ENCODE measurements at regions not wholly inside any gene's neighbourhood (a gene's known extent, or its start where the extent isn't known, plus 50 kb on each side); places are given as distances from the start of the nearest gene placed in this dataset.
"Not testable (repeated sequence)": the region's sequence is repeated elsewhere in the genome, so short reads cannot be mapped to it uniquely, and the experiment has no call there.

- not testable (repeated sequence) for TF ChIP-seq ZNF18 (tag by site-specific recombination; IDR thresholded peaks at IDR 0.05); CTCF (tag by site-specific recombination; IDR thresholded peaks at IDR 0.05); ZNF830 (tag by site-specific recombination; IDR thresholded peaks at IDR 0.05; ENCODE audit: low read depth); ZNF157 (tag by site-specific recombination; IDR thresholded peaks at IDR 0.05); ZBTB7A (tag by site-specific recombination; IDR thresholded peaks at IDR 0.05; ENCODE audit: low read depth); ZNF501 (tag by site-specific recombination; IDR thresholded peaks at IDR 0.05); ZNF777 (tag by site-specific recombination; IDR thresholded peaks at IDR 0.05; ENCODE audit: borderline replicate concordance); ZNF394 (tag by site-specific recombination; IDR thresholded peaks at IDR 0.05; ENCODE audit: borderline replicate concordance)
- TF ChIP-seq, protein P1, sequence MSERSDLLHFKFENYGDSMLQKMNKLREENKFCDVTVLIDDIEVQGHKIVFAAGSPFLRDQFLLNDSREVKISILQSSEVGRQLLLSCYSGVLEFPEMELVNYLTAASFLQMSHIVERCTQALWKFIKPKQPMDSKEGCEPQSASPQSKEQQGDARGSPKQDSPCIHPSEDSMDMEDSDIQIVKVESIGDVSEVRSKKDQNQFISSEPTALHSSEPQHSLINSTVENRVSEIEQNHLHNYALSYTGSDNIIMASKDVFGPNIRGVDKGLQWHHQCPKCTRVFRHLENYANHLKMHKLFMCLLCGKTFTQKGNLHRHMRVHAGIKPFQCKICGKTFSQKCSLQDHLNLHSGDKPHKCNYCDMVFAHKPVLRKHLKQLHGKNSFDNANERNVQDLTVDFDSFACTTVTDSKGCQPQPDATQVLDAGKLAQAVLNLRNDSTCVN (tag by site-specific recombination; optimal IDR thresholded peaks at IDR 0.05) = not testable (repeated sequence)
- TF ChIP-seq, protein P2, sequence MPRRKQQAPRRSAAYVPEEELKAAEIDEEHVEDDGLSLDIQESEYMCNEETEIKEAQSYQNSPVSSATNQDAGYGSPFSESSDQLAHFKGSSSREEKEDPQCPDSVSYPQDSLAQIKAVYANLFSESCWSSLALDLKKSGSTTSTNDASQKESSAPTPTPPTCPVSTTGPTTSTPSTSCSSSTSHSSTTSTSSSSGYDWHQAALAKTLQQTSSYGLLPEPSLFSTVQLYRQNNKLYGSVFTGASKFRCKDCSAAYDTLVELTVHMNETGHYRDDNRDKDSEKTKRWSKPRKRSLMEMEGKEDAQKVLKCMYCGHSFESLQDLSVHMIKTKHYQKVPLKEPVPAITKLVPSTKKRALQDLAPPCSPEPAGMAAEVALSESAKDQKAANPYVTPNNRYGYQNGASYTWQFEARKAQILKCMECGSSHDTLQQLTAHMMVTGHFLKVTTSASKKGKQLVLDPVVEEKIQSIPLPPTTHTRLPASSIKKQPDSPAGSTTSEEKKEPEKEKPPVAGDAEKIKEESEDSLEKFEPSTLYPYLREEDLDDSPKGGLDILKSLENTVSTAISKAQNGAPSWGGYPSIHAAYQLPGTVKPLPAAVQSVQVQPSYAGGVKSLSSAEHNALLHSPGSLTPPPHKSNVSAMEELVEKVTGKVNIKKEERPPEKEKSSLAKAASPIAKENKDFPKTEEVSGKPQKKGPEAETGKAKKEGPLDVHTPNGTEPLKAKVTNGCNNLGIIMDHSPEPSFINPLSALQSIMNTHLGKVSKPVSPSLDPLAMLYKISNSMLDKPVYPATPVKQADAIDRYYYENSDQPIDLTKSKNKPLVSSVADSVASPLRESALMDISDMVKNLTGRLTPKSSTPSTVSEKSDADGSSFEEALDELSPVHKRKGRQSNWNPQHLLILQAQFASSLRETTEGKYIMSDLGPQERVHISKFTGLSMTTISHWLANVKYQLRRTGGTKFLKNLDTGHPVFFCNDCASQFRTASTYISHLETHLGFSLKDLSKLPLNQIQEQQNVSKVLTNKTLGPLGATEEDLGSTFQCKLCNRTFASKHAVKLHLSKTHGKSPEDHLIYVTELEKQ (tag by site-specific recombination; IDR thresholded peaks at IDR 0.05; ENCODE audit: borderline replicate concordance) = not testable (repeated sequence)
Observed at GRCh38 chr2:87539151-87539943, 208.5 kb upstream of the PLGLB2 start.
